ENCODE measurements at regions not wholly inside any gene's neighbourhood (a gene's known extent, or its start where the extent isn't known, plus 50 kb on each side); places are given as distances from the start of the nearest gene placed in this dataset.

GRCh38 chr13:74215420-74215819 is 81.2 kb upstream of the KLF12 start:
- TF ChIP-seq POLR2AphosphoS5 (IDR thresholded peaks at IDR 0.05) = no peak
- no peak for TF ChIP-seq CTCF (IDR thresholded peaks at IDR 0.05)
- no peak for TF ChIP-seq POLR2A (IDR thresholded peaks at IDR 0.05)
